ENCODE measurements at regions not wholly inside any gene's neighbourhood (a gene's known extent, or its start where the extent isn't known, plus 50 kb on each side); places are given as distances from the start of the nearest gene placed in this dataset.
A peak's percentile ranks its signal among the peaks of the same experiment; 100 is the strongest.

DNA sequence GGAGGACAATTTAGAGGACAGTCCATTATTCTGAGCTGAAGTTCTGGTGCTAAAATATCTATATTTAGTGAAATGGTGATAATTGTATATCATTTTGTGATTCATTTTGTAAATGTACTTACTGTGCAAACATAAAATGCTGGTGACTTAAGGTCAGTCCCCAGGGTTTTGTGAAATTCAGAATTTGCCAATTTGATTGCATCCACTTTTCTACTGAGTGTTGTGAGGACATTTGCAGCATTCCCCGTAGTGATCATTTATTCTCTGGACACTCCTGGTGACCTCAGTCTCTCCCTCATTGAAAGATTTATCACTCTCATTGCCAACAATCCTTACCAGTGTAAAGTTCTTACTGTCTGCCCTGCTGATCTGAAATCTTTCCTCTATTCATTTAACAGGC is 98.2 kb downstream of the SOCS6 start:
- no peak for FAIRE-seq
- WGBS (ENCODE audit: missing lambda C conversion rate), result 45% methylated on average over 1 of the region's 1 CpG
- ATAC-seq, result no peak
- POLR2A ChIA-PET, result interaction anchor here (0.6 kb wide), 1 partner anchor 35 kb away, joined by 3 read pairs; no protein-coding TSS in a partner anchor
- CTCF ChIA-PET, result no interaction called here
- no peak for TF ChIP-seq TP53 (CRISPR knock-in tag; IDR thresholded peaks at IDR 0.05)
- no peak for TF ChIP-seq CHD4 (IDR thresholded peaks at IDR 0.05; ENCODE audit: borderline replicate concordance)
- no peak for TF ChIP-seq FOSB (CRISPR knock-in tag; IDR thresholded peaks at IDR 0.05)
- no peak for TF ChIP-seq NFE2L2 (conservative IDR thresholded peaks at IDR 0.05; ENCODE audit: low read length)
- no peak for TF ChIP-seq GATA3 (IDR thresholded peaks at IDR 0.05; ENCODE audit: borderline replicate concordance)
- TF ChIP-seq, protein P1, sequence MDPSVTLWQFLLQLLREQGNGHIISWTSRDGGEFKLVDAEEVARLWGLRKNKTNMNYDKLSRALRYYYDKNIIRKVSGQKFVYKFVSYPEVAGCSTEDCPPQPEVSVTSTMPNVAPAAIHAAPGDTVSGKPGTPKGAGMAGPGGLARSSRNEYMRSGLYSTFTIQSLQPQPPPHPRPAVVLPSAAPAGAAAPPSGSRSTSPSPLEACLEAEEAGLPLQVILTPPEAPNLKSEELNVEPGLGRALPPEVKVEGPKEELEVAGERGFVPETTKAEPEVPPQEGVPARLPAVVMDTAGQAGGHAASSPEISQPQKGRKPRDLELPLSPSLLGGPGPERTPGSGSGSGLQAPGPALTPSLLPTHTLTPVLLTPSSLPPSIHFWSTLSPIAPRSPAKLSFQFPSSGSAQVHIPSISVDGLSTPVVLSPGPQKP (IDR thresholded peaks at IDR 0.05; ENCODE audit: low read depth, low read length), result no peak
- TF ChIP-seq HOXB13 (CRISPR knock-in tag; IDR thresholded peaks at IDR 0.05; ENCODE audit: low read depth), result no peak
- no peak for TF ChIP-seq TFCP2L1 (CRISPR knock-in tag; IDR thresholded peaks at IDR 0.05)
- TF ChIP-seq, protein P2, sequence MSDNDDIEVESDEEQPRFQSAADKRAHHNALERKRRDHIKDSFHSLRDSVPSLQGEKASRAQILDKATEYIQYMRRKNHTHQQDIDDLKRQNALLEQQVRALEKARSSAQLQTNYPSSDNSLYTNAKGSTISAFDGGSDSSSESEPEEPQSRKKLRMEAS (IDR thresholded peaks at IDR 0.05), result no peak
- no peak for TF ChIP-seq BHLHE40 (IDR thresholded peaks at IDR 0.05; ENCODE audit: low read depth, low read length)
- TF ChIP-seq SMC3 (IDR thresholded peaks at IDR 0.05), result no peak
- no peak for TF ChIP-seq RCOR1 (IDR thresholded peaks at IDR 0.05; ENCODE audit: low read depth, low read length)
- no peak for DNase-seq (ENCODE audit: low read depth in 1 of 2, low spot score in 1 of 2)
- Histone ChIP-seq H3K9me3 (peaks cover 21% of the 10 kb centered on the region), H3K27ac (peak overlapping the region; percentile 97 to 98), H3K4me1 (peaks cover 53% of the 10 kb centered on the region), H3K4me2 (no peak overlapping the region), H3K4me3 (no peak overlapping the region)

DNA sequence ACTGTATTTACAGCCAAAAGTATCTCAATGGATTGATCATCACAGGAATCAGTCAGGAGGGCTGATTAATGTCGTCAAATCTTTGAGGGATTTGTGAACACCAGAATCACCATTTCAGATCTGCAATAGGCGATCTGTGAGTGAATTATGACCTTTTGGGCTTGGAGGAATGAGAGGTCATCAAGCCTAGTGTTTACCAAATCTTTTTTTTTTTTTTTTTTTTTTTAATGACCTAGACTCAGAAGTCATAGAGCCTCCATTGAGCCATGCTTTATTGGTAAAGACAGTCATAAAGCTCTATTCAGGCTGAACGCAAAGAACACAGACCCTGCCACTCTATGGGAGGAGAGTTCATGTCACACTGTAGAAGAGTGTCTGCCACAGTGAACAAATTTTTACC is 97.7 kb downstream of the SOCS6 start:
- FAIRE-seq (no peak), DNase-seq (ENCODE audit: low read depth in 1 of 2, low spot score in 1 of 2) (no peak), ATAC-seq (no peak)
- peak overlapping the region; percentile 97 to 98 for H3K27ac ChIP-seq
- whole genome bisulfite sequencing (ENCODE audit: missing lambda C conversion rate), result 84% methylated on average over 3 of the region's 3 CpGs
- H3K4me2 ChIP-seq, result no peak overlapping the region
- POLR2A ChIA-PET, result no interaction called here
- TF ChIP-seq MAFK (IDR thresholded peaks at IDR 0.05; ENCODE audit: partially characterized antibody), result no peak
- peaks cover 58% of the 10 kb centered on the region for H3K4me1 ChIP-seq
- peaks cover 24% of the 10 kb centered on the region for H3K9me3 ChIP-seq
- CTCF ChIA-PET, result no interaction called here
- H3K4me3 ChIP-seq, result no peak overlapping the region

DNA sequence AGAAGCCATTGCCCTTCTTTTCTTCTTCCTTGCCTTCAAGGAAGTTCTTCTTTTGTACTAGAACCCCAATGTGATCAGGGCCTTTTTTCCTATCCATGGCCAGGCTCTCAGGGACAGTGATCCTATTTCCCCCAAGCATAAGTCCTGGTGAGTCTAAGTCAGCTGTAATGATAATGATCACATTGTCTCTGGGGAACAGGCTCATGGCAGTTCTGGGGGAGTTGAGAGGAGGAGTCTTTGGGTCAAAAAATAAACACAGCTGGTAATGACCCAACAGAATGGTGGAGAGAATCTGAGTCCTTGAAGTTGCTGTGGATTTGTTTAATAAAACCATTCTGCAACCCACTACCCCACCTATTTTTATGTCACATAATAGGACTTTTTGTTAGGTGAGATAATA is 96.6 kb downstream of the SOCS6 start:
- Histone ChIP-seq H3K4me1 (peaks cover 65% of the 10 kb centered on the region), H3K9me3 (peaks cover 32% of the 10 kb centered on the region), H3K4me2 (peak overlapping the region; percentile 55; the same call in 2 of the 3 replicates), H3K27ac (peak overlapping the region; percentile 97 to 98), H3K4me3 (no peak overlapping the region)
- ATAC-seq (no peak), DNase-seq (ENCODE audit: low read depth in 1 of 2, low spot score in 1 of 2) (no peak), FAIRE-seq (no peak)
- POLR2A ChIA-PET, result interaction anchor here (1.7 to 2.3 kb wide), 2 partner anchors 12 to 52 kb away, joined by 8 to 21 read pairs; no protein-coding TSS in a partner anchor
- CTCF ChIA-PET, result no interaction called here
- TF ChIP-seq, protein P3, sequence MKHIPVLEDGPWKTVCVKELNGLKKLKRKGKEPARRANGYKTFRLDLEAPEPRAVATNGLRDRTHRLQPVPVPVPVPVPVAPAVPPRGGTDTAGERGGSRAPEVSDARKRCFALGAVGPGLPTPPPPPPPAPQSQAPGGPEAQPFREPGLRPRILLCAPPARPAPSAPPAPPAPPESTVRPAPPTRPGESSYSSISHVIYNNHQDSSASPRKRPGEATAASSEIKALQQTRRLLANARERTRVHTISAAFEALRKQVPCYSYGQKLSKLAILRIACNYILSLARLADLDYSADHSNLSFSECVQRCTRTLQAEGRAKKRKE (CRISPR knock-in tag; IDR thresholded peaks at IDR 0.05; ENCODE audit: low read depth), result no peak
- TF ChIP-seq KDM5A (IDR thresholded peaks at IDR 0.05) (no peak), FOXS1 (CRISPR knock-in tag; IDR thresholded peaks at IDR 0.05) (no peak), HOXB5 (CRISPR knock-in tag; IDR thresholded peaks at IDR 0.05) (no peak), MAFK (IDR thresholded peaks at IDR 0.05; ENCODE audit: partially characterized antibody) (no peak), TFCP2L1 (CRISPR knock-in tag; IDR thresholded peaks at IDR 0.05) (no peak), CHD4 (IDR thresholded peaks at IDR 0.05; ENCODE audit: borderline replicate concordance) (no peak), HEYL (CRISPR knock-in tag; IDR thresholded peaks at IDR 0.05) (no peak), SMC3 (IDR thresholded peaks at IDR 0.05) (no peak), HDAC2 (IDR thresholded peaks at IDR 0.05) (no peak)
- TF ChIP-seq, protein P4, sequence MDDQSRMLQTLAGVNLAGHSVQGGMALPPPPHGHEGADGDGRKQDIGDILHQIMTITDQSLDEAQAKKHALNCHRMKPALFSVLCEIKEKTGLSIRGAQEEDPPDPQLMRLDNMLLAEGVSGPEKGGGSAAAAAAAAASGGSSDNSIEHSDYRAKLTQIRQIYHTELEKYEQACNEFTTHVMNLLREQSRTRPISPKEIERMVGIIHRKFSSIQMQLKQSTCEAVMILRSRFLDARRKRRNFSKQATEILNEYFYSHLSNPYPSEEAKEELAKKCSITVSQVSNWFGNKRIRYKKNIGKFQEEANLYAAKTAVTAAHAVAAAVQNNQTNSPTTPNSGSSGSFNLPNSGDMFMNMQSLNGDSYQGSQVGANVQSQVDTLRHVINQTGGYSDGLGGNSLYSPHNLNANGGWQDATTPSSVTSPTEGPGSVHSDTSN (IDR thresholded peaks at IDR 0.05), result no peak
- TF ChIP-seq, protein P1 (IDR thresholded peaks at IDR 0.05; ENCODE audit: low read depth, low read length), result no peak
